Iris pigment epithelial cell (primary cell): ENCODE measurements at regions not wholly inside any gene's neighbourhood (a gene's known extent, or its start where the extent isn't known, plus 50 kb on each side); places are given as distances from the start of the nearest gene placed in this dataset.
"Not testable (repeated sequence)": the region's sequence is repeated elsewhere in the genome, so short reads cannot be mapped to it uniquely, and the experiment has no call there.

ENCODE experiments used
- DNase-seq: peaks from one replicate; pipeline ENCODE4 v3.0.0-alpha.2; 2011; ENCODE audit warnings: low read depth

DNA sequence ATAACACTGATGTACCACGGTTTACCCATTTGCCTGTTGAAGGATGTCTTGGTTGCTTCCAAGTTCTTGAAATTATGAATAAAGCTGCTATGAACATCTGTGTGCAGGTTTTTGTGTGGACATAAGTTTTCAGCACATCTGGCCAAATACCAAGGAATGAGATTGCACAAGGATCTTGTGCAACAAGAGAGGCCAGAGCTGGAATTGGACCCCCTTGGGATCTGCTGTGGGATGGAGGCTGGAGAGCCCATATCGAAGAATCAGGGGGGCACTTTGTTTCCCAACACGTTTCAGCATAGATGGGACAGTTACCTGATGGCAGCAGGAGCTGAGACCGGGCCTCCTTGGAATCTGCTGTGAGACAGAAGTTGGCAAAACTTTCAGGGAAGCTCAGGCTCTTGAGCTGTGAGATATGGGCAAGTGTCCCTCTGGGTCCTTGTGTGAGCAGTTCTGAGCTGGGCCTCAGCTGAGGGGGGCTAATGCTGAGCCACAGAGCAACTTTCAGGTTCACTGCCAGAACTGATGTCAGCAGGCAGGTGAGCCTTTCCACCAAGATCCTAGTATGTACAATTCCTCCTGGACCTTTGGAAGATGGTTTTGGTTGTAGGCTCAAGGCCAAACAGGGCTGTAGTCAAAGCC lies 115.2 kb upstream of the RAB18 start:
- DNase-seq: peak; percentile 1

GRCh38 chr10:27383595-27384542 lies 120.2 kb upstream of the RAB18 start:
- peak; percentile 48 for DNase-seq

DNA sequence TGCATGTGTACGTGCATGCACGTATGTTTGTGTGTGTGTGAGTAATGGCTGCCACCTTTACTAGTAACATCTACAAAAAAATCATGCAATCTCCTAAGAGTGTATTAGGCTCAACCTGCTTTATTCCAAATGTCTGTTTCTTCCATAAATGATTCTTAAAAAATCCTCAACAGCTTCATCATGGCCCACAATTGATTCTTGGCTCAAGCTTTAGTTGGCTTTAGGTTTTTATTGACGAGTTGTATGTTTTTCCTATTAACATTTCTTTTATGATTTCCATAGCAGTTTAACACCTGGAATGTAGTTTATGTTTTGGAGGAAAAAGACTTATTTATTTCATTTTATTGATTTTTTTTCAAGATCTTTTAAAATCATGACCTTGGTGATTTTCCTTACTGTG lies 121.9 kb upstream of the RAB18 start:
- no peak for DNase-seq

DNA sequence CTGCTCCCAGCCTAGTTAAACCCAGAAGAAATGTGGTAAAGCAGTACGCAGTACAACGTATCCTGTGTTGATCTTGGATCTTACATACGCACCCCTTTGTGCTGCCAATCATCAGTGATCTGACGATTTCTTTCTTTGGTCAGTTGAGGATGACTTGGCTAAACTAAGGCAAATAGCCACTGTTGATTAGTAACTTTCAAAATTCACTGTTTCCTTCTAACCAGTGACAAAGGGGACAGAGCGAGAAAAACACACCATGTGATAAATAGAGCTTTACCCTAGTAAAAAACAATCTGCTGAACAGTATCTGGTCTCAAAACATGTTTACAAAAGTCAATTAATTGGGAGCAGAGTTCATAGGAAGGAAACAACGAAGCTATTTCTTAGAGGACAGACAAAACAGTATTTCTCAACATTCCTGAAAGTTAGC lies 123.2 kb upstream of the RAB18 start:
- DNase-seq: no peak

- DNase-seq: not testable (repeated sequence)
These were observed 125.1 kb upstream of the RAB18 start for GRCh38 chr10:27379041-27379440.

- no peak for DNase-seq
These were observed 130.4 kb upstream of the RAB18 start for GRCh38 chr10:27373566-27374160.

DNA sequence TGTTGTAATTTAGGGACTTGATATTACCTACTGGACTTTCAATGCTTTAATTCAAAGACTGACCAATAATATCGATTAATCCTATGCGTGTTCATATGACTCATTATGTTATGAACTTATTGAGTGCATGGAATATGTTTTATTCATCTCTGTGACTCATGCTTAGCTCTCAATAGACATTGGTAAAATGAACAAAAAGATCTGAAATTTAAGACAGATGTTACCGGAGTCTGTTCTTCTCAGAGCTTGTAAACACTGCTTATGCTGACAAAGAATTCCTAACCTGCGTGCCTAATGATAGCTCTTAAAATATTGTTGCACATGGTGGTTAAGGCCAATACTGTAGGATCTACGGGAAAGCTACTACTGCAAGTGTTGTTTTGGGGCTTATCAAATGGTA lies 131.5 kb upstream of the ACBD5 start:
- DNase-seq: no peak

GRCh38 chr10:27371375-27371774 lies 130.8 kb upstream of the ACBD5 start:
- not testable (repeated sequence) for DNase-seq

GRCh38 chr10:27369880-27370279 lies 129.3 kb upstream of the ACBD5 start:
- no peak for DNase-seq

DNA sequence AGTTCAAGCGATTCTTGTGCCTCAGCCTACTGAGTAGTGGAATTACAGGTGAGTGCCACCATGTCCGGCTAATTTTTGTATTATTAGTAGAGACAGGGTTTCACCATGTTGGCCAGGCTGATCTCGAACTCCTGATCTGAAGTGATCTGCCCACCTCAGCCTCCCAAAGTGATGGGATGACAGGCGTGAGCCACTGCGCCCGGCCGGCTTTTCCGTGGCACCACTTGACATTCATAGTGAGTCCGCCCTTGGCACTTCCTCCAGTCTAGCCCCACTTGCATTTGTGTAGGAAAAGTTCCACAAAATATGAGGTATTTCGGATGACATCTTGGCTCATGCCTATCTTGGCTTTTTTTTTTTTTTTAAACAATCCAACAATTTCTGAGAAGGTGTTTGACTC lies 128.1 kb upstream of the ACBD5 start:
- no peak for DNase-seq

- DNase-seq: no peak
These were observed 126.2 kb upstream of the ACBD5 start for GRCh38 chr10:27366769-27367168.

DNA sequence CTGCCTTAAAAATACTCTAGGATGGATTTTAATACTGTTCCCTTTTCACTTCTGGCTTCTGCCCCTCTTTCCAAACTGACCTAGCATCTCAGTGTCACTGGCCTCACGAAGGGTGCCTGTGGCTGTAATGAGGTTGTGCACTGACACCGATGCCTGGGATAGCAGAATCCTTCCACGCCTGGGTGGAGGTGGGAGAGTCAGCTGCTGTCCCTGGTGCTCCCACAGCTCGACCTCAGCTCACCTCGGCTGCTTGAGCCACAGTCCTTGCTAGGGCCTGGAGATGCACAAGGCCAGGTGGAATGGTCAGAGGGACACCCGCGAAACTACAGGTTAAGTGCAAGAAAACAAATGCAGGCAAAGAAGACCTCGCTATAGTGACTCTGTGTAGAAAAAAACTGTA lies 123.4 kb upstream of the ACBD5 start:
- DNase-seq: no peak

DNA sequence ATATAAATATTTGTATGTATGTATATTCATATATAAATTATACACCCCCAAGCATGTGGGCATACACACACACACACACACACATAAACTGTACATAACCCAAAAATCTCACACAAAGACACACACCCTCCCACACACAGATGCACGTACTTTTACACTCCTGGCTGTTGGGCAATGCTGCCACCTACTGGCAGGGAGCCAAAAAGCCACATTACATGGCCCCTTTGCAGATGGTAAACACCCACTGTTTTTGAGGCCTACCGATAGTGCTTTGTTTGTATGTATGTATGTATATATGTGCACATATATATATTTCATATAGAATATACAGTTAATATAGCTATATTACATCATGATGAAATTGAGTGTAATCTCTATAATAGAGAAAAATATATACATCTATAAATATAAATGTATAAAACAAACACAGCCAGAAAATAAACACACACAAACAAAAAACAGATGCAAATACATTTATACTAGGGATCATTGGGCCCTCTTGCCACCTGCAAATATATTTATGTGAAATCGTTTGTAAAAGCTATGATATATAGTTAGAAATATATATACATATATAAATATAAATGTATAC lies 120.1 kb upstream of the ACBD5 start:
- DNase-seq: peak; percentile 70

DNA sequence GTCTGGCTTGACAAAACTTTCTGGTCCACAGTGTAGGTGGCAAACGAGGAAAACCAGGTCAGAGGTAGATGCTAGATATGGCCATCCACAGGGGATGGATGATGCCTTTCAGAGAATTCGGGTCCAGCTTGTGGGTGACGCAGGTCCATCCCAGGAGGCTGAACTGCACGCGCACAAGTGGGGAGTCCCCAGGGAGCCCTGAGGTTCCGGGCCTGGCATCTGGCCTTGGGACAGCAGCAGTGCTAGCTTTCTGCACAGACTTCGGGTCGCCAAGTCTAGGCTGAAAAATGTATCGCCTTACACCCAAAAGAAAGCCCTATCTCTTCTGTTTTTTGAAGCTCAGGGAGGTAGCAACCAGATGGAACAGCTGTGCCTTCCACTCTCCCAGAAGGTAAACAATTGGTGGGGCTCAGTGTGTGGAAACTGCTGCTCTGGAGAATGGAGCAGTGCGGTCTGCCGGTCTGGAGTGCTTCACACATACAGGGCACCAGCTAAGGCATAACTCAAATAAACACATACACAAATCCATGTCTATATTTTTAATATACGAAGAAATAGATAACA lies 119.3 kb upstream of the ACBD5 start:
- no peak for DNase-seq

DNA sequence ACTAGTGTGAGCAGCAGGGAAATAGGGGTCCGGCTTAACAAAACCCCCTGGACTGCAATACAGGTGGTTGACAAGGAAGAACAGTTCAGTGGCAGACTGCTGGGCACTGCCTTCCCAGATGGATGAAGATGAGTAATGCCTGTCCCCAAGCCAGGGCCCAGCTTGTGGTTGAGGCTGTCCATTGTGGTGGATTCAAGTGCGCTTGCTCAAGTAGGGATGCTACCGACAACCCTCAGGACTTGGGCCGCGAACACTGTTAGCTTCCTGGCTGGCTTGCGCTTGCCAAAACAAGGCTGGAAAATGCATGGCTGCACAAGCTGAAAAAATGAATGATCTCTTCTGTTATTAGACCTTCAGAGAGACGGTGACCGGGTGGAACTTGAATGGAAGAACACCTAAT lies 116.1 kb upstream of the ACBD5 start:
- no peak for DNase-seq

DNA sequence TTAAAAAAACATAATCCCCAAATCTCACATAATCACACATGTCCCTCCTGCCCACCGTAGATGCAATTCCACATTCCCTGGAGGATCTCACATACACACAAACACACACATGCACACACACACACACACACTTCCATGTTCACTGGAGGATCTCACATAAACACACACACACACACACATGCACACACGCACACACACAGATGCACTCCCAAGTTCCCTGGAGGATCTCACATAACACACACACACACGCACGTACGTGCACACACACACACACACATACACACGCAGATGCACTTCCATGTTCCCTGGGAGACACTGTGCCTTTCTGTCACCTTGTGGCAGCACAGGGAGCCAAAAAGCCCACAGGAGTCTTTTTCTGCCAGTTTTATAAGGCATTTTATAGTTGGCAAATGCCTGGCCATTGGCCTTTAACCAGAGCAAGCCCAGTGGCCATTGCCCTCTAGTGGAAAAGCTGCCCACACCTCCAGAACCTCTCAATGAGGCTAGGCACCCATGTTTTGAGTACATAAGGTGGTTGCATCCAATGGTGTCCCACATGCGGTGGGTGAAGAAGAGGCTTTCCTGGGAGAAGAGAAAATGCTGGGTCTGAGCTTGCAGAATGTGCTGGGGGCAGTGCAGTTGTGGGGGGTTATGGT lies 115.4 kb upstream of the ACBD5 start:
- DNase-seq: no peak

GRCh38 chr10:27354643-27355270 lies 114.2 kb upstream of the ACBD5 start:
- not testable (repeated sequence) for DNase-seq

GRCh38 chr10:27354100-27354499 lies 113.5 kb upstream of the ACBD5 start:
- DNase-seq: not testable (repeated sequence)

- DNase-seq: no peak
These were observed 109.4 kb upstream of the ACBD5 start for GRCh38 chr10:27349987-27350386.

GRCh38 chr10:27347827-27348207 lies 107.2 kb upstream of the ACBD5 start:
- DNase-seq: not testable (repeated sequence)

DNA sequence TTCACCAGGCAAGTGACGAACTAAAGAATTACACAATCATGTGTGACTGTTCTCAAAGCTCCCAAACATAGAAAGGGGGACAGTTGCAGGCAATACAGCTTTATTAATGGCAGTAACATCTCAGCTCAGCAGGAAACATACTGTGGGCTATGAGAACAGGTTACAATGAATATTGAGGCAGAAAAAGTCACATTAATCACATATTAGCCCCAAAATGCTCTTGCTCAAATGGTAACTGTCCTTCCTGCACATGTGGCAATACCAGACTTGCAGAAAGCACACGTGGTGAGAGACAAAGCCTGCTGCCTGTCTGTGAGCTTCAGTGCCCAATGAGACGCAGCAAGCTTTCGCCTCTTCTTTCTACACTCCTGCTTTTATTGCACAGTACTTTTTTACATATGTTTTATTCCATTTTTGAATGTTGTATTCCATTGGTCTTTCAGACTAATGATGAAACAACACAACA lies 104.9 kb upstream of the ACBD5 start:
- no peak for DNase-seq
